ENCODE measurements at regions not wholly inside any gene's neighbourhood (a gene's known extent, or its start where the extent isn't known, plus 50 kb on each side); places are given as distances from the start of the nearest gene placed in this dataset.

DNA sequence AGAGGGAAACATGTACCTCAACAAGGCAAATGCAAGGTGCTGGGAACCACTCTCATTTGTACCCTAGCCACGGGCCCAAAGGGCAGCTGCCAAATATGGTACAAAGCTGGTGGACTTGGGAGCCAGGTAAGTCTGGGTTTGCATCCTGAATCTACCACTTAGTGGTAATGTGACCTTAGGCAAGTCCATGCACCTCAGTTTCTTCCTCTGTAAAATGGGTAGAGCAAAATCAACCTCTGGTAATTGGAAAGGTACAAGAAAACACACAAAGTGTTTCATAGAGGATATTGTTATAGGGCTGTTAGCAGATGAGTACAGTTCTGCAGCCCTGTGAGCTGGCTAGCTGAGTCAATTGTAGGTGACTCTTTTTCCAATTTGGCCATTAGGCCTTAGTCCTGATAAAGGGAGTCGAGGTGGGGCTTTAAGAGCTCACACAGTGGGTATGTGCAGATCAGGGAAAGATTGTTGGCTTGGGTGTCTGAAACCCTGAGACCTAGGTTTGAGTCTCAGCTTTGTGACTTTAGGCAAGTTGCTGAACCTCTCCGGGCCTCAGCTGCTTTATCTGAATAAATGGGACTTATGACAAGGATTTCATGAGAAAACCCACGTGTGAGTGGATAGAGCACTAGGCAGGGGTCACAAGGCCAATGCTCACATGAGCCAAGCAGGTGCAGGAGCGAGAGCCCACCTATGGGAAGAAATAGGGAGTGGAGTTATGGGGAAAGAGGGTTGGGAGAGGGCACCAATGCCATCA is 121.3 kb upstream of the GDF10 start:
- no peak overlapping the region for H3K9ac ChIP-seq (ENCODE audit: low read length)
- no peaks in the 10 kb centered on the region for H4K20me1 ChIP-seq (ENCODE audit: insufficient read depth, low read length)
- H3K4me1 ChIP-seq (ENCODE audit: insufficient read depth, low read length, severe bottlenecking) = peaks cover 18% of the 10 kb centered on the region
- H3K27me3 ChIP-seq (ENCODE audit: insufficient read depth, low read length) = no peaks in the 10 kb centered on the region
- no peak overlapping the region for H3K4me3 ChIP-seq (ENCODE audit: low read depth, low read length, poor library complexity, severe bottlenecking)
- H3F3A ChIP-seq (ENCODE audit: insufficient read depth, low read length) = no peaks in the 10 kb centered on the region
- no peak overlapping the region for H3K27ac ChIP-seq (ENCODE audit: low read depth, low read length, poor library complexity, severe bottlenecking)
- no peaks in the 10 kb centered on the region for H3K36me3 ChIP-seq (ENCODE audit: insufficient read depth, low read length)
- no peak overlapping the region for H2AFZ ChIP-seq (ENCODE audit: low read length)
- H3K79me2 ChIP-seq (ENCODE audit: insufficient read depth, low read length) = no peaks in the 10 kb centered on the region
- H3K9me2 ChIP-seq (ENCODE audit: low read depth, low read length) = no peaks in the 10 kb centered on the region
- TF ChIP-seq, protein P1, sequence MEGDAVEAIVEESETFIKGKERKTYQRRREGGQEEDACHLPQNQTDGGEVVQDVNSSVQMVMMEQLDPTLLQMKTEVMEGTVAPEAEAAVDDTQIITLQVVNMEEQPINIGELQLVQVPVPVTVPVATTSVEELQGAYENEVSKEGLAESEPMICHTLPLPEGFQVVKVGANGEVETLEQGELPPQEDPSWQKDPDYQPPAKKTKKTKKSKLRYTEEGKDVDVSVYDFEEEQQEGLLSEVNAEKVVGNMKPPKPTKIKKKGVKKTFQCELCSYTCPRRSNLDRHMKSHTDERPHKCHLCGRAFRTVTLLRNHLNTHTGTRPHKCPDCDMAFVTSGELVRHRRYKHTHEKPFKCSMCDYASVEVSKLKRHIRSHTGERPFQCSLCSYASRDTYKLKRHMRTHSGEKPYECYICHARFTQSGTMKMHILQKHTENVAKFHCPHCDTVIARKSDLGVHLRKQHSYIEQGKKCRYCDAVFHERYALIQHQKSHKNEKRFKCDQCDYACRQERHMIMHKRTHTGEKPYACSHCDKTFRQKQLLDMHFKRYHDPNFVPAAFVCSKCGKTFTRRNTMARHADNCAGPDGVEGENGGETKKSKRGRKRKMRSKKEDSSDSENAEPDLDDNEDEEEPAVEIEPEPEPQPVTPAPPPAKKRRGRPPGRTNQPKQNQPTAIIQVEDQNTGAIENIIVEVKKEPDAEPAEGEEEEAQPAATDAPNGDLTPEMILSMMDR (IDR thresholded peaks at IDR 0.05; ENCODE audit: low read length) = no peak
- TF ChIP-seq EZH2 (IDR thresholded peaks at IDR 0.05; ENCODE audit: borderline replicate concordance, low read length) = no peak
- no peaks in the 10 kb centered on the region for H3K9me3 ChIP-seq (ENCODE audit: low read length)
- H3K4me2 ChIP-seq (ENCODE audit: low read length) = no peak overlapping the region

DNA sequence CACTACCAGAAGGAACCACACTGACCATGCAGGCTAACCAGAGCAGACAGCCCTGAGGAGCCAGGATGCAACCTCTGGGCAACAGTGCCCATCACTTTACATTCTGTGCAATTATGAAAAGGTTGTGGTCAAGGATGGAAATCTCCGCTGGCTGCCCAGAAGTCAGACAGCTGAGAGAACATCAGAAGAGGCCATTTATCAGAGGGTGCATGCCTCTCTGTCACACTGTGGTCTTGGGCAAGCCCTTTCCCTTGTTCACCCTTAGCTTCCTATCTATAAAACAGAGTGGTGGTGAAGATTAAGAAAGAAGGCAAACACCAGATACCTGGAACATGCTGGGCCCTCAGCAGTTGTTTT is 120.7 kb upstream of the GDF10 start:
- H3K27ac ChIP-seq (ENCODE audit: low read depth, low read length, poor library complexity, severe bottlenecking) = no peak overlapping the region

DNA sequence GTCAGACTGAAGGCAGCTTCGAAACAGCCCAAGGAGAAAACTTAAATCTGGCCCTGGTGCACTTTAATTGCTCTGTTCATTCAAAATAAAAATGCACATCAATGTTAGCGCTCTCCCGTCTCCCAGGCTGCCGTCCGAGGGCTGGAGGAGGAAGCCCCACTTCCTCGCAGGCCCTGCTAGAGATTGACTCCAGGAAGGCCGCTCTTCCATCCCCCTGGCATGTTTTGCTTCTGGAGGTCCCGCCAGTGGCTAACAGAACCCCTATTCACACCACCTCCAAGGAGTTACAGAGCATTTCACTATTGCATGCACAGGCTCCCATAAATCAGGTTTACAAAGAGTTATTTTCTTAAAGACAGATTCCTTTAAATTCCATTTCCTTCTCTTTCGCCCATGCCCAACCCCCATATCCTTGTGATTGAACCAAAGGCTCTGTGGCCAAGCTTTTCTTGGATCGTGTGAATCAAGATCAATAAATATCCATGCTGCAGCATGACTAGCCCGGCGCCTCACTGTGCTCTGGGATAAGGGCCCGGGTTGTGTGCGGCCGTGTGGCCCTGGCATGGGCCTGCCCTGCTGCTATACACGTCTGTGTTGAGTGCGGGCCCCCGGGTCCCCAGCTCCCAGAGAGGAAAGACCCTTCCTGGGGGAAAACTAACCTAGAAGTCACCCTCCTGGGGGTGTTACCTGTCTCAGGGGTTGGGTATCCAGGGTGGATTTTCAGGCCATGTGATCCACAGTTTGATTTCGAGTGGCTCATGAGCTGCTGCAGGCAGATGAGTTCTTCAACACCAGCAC is 118.7 kb upstream of the GDF10 start:
- no peaks in the 10 kb centered on the region for H3K9me3 ChIP-seq (ENCODE audit: low read length)
- no peaks in the 10 kb centered on the region for H4K20me1 ChIP-seq (ENCODE audit: insufficient read depth, low read length)
- no peak overlapping the region for H3K9ac ChIP-seq (ENCODE audit: low read length)
- no peak overlapping the region for H3K4me3 ChIP-seq (ENCODE audit: low read depth, low read length, poor library complexity, severe bottlenecking)
- no peaks in the 10 kb centered on the region for H3K36me3 ChIP-seq (ENCODE audit: insufficient read depth, low read length)
- no peaks in the 10 kb centered on the region for H3K79me2 ChIP-seq (ENCODE audit: insufficient read depth, low read length)
- H3K27me3 ChIP-seq (ENCODE audit: insufficient read depth, low read length) = no peaks in the 10 kb centered on the region
- peaks cover 41% of the 10 kb centered on the region for H3K4me1 ChIP-seq (ENCODE audit: insufficient read depth, low read length, severe bottlenecking)
- H3F3A ChIP-seq (ENCODE audit: insufficient read depth, low read length) = no peaks in the 10 kb centered on the region
- H3K27ac ChIP-seq (ENCODE audit: low read depth, low read length, poor library complexity, severe bottlenecking) = no peak overlapping the region
- no peak overlapping the region; the same call in 1 of the 2 replicates for H2AFZ ChIP-seq (ENCODE audit: low read length)
- TF ChIP-seq, protein P1 (IDR thresholded peaks at IDR 0.05; ENCODE audit: low read length) = no peak
- TF ChIP-seq EZH2 (IDR thresholded peaks at IDR 0.05; ENCODE audit: borderline replicate concordance, low read length) = no peak
- H3K4me2 ChIP-seq (ENCODE audit: low read length) = no peak overlapping the region
- no peaks in the 10 kb centered on the region for H3K9me2 ChIP-seq (ENCODE audit: low read depth, low read length)

More for the DNA sequence above, 120.7 kb upstream of the GDF10 start:
- Histone ChIP-seq H3K4me1 (ENCODE audit: insufficient read depth, low read length, severe bottlenecking) (peaks cover 24% of the 10 kb centered on the region), H3K9me2 (ENCODE audit: low read depth, low read length) (no peaks in the 10 kb centered on the region), H2AFZ (ENCODE audit: low read length) (no peak overlapping the region), H3K4me3 (ENCODE audit: low read depth, low read length, poor library complexity, severe bottlenecking) (no peak overlapping the region), H3K79me2 (ENCODE audit: insufficient read depth, low read length) (no peaks in the 10 kb centered on the region), H3K27me3 (ENCODE audit: insufficient read depth, low read length) (no peaks in the 10 kb centered on the region), H3K36me3 (ENCODE audit: insufficient read depth, low read length) (no peaks in the 10 kb centered on the region), H3K4me2 (ENCODE audit: low read length) (no peak overlapping the region), H3K9ac (ENCODE audit: low read length) (no peak overlapping the region), H3K9me3 (ENCODE audit: low read length) (no peaks in the 10 kb centered on the region), H4K20me1 (ENCODE audit: insufficient read depth, low read length) (no peaks in the 10 kb centered on the region), H3F3A (ENCODE audit: insufficient read depth, low read length) (no peaks in the 10 kb centered on the region)
- TF ChIP-seq EZH2 (IDR thresholded peaks at IDR 0.05; ENCODE audit: borderline replicate concordance, low read length) = no peak
- TF ChIP-seq, protein P1 (IDR thresholded peaks at IDR 0.05; ENCODE audit: low read length) = no peak
